ENCODE measurements at regions not wholly inside any gene's neighbourhood (a gene's known extent, or its start where the extent isn't known, plus 50 kb on each side); places are given as distances from the start of the nearest gene placed in this dataset.

GRCh38 chr11:119895981-119896380, 167.0 kb upstream of the NECTIN1 start:
- Mint-ChIP-seq H3K9me3 (no peaks in the 10 kb centered on the region), H3K27me3 (peaks cover 5 to 7% of the 10 kb centered on the region in 2 donors), H3K4me3 (no peak overlapping the region), H3K27ac (no peak overlapping the region), H3K36me3 (no peaks in the 10 kb centered on the region), H3K4me1 (no peaks in the 10 kb centered on the region)
- intact Hi-C loops (cut with micrococcal nuclease): no loop called here
- DNase-seq: no peak
- no peaks in the 10 kb centered on the region for H3K36me3 ChIP-seq (ENCODE audit: insufficient read depth, low read length)
- no peak overlapping the region for H3K27ac ChIP-seq (ENCODE audit: low read depth, low read length)
- H3K27me3 ChIP-seq (ENCODE audit: insufficient read depth, low read length): no peaks in the 10 kb centered on the region
- CTCF ChIA-PET (ENCODE audit: partially characterized antibody): no interaction called here
- H3K4me3 ChIP-seq (ENCODE audit: low read length in 2 of 2): no peak overlapping the region
- POLR2A ChIA-PET (ENCODE audit: partially characterized antibody): no interaction called here
- no peaks in the 10 kb centered on the region for H3K4me1 ChIP-seq (ENCODE audit: insufficient read depth, low read length)
- H3K9me3 ChIP-seq (ENCODE audit: control insufficient read depth in 1 of 2, low read length in 2 of 2): no peaks in the 10 kb centered on the region

DNA sequence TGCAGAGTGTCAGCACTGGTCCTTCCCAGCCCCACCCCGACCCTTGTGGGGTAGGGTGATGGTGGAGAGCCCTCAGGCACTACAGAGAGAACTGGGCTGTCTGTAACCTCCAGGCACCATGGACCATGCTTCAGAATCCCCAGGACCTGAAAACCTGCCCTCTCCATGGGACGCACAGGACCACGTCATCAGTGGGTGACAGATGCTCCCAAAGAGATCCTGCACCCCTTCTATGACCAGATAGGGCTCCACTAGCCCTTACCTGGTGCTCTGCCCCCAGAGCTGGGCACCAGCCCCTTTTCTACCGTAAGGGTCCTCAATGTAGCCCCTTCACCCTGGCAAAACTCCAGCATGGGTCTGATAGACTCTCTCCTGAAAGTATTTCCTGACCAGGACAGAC, 165.9 kb upstream of the NECTIN1 start:
- Mint-ChIP-seq H3K9me3 (no peaks in the 10 kb centered on the region), H3K4me1 (no peaks in the 10 kb centered on the region), H3K4me3 (no peak overlapping the region), H3K27ac (no peak overlapping the region), H3K36me3 (no peaks in the 10 kb centered on the region), H3K27me3 (peaks cover 3 to 5% of the 10 kb centered on the region in 2 donors)
- no peak for DNase-seq
- CTCF ChIA-PET (ENCODE audit: partially characterized antibody): no interaction called here
- H3K4me3 ChIP-seq (ENCODE audit: low read length in 2 of 2): no peak overlapping the region
- no peaks in the 10 kb centered on the region for H3K36me3 ChIP-seq (ENCODE audit: insufficient read depth, low read length)
- no peaks in the 10 kb centered on the region for H3K9me3 ChIP-seq (ENCODE audit: control insufficient read depth in 1 of 2, low read length in 2 of 2)
- POLR2A ChIA-PET (ENCODE audit: partially characterized antibody): no interaction called here
- intact Hi-C loops (cut with micrococcal nuclease): no loop called here
- H3K4me1 ChIP-seq (ENCODE audit: insufficient read depth, low read length): no peaks in the 10 kb centered on the region
- no peaks in the 10 kb centered on the region for H3K27me3 ChIP-seq (ENCODE audit: insufficient read depth, low read length)
- H3K27ac ChIP-seq (ENCODE audit: low read depth, low read length): no peak overlapping the region

GRCh38 chr11:119892311-119892808, 163.4 kb upstream of the NECTIN1 start:
- no peak for DNase-seq
- Mint-ChIP-seq H3K9me3 (no peaks in the 10 kb centered on the region), H3K27me3 (peaks cover 4 to 8% of the 10 kb centered on the region in 2 donors), H3K27ac (no peak overlapping the region), H3K4me1 (no peaks in the 10 kb centered on the region), H3K36me3 (no peaks in the 10 kb centered on the region), H3K4me3 (no peak overlapping the region)
- ChIA-PET POLR2A (ENCODE audit: partially characterized antibody) (no interaction called here), CTCF (ENCODE audit: partially characterized antibody) (no interaction called here)
- no peak overlapping the region for H3K27ac ChIP-seq (ENCODE audit: low read depth, low read length)
- H3K4me3 ChIP-seq (ENCODE audit: low read length in 2 of 2): no peak overlapping the region
- H3K27me3 ChIP-seq (ENCODE audit: insufficient read depth, low read length): no peaks in the 10 kb centered on the region
- intact Hi-C loops (cut with micrococcal nuclease): no loop called here
- no peaks in the 10 kb centered on the region for H3K36me3 ChIP-seq (ENCODE audit: insufficient read depth, low read length)
- H3K4me1 ChIP-seq (ENCODE audit: insufficient read depth, low read length): no peaks in the 10 kb centered on the region
- H3K9me3 ChIP-seq (ENCODE audit: control insufficient read depth in 1 of 2, low read length in 2 of 2): no peaks in the 10 kb centered on the region

DNA sequence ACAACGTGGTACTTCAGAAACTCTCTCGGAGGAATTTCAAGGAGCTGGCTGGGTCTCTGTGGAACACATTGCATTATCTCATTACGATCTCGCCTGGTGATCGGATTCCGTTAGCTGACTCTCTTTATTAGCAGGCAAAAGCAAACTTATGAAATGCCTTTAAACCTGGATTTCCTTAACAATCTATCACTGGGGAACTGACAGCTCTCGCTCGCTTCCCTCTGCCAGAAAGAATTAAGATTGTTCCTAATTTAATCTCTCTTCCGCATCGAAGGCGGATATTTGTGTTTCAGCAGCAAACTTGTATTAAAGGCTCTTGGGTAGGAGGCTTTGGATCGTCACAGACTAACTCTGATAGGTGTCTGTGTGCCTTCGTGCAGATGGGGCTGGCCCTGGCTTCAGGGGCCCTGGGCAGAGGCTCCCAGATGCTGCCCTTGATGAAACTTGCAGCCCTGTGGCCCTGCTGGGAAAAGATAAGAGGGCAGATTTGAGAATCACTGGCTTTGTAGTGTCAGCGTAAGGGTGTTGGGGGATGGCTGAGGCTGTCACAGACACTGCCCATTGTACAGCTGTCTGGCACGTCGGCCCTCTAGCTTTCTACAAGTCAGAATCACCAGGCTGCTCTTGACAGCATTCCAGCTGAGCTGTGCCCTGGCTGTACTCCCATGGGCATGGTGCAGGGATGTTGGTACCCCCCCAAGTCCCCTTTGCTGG, 162.2 kb upstream of the NECTIN1 start:
- H3K9me3 Mint-ChIP-seq: no peaks in the 10 kb centered on the region
- CTCF ChIA-PET (ENCODE audit: partially characterized antibody): no interaction called here
- H3K4me3 Mint-ChIP-seq: no peak overlapping the region
- peaks cover 4 to 5% of the 10 kb centered on the region in 2 donors for H3K27me3 Mint-ChIP-seq
- H3K27me3 ChIP-seq (ENCODE audit: insufficient read depth, low read length): no peaks in the 10 kb centered on the region
- H3K36me3 ChIP-seq (ENCODE audit: insufficient read depth, low read length): no peaks in the 10 kb centered on the region
- no peak overlapping the region for H3K27ac ChIP-seq (ENCODE audit: low read depth, low read length)
- H3K27ac Mint-ChIP-seq: no peak overlapping the region
- H3K36me3 Mint-ChIP-seq: no peaks in the 10 kb centered on the region
- POLR2A ChIA-PET (ENCODE audit: partially characterized antibody): no interaction called here
- intact Hi-C loops (cut with micrococcal nuclease): no loop called here
- H3K4me1 Mint-ChIP-seq: no peaks in the 10 kb centered on the region
- no peaks in the 10 kb centered on the region for H3K9me3 ChIP-seq (ENCODE audit: control insufficient read depth in 1 of 2, low read length in 2 of 2)
- H3K4me3 ChIP-seq (ENCODE audit: low read length in 2 of 2): no peak overlapping the region
- no peak for DNase-seq
- H3K4me1 ChIP-seq (ENCODE audit: insufficient read depth, low read length): no peaks in the 10 kb centered on the region

GRCh38 chr11:119890466-119890865, 161.5 kb upstream of the NECTIN1 start:
- Mint-ChIP-seq H3K27me3 (peaks cover 4 to 5% of the 10 kb centered on the region in 2 donors), H3K4me1 (no peaks in the 10 kb centered on the region), H3K36me3 (no peaks in the 10 kb centered on the region), H3K9me3 (no peaks in the 10 kb centered on the region), H3K4me3 (no peak overlapping the region), H3K27ac (no peak overlapping the region)
- CTCF ChIA-PET (ENCODE audit: partially characterized antibody): no interaction called here
- H3K27ac ChIP-seq (ENCODE audit: low read depth, low read length): no peak overlapping the region
- H3K4me1 ChIP-seq (ENCODE audit: insufficient read depth, low read length): no peaks in the 10 kb centered on the region
- DNase-seq: no peak
- no peaks in the 10 kb centered on the region for H3K36me3 ChIP-seq (ENCODE audit: insufficient read depth, low read length)
- H3K4me3 ChIP-seq (ENCODE audit: low read length in 2 of 2): no peak overlapping the region
- H3K9me3 ChIP-seq (ENCODE audit: control insufficient read depth in 1 of 2, low read length in 2 of 2): no peaks in the 10 kb centered on the region
- POLR2A ChIA-PET (ENCODE audit: partially characterized antibody): no interaction called here
- intact Hi-C loops (cut with micrococcal nuclease): no loop called here
- H3K27me3 ChIP-seq (ENCODE audit: insufficient read depth, low read length): no peaks in the 10 kb centered on the region

DNA sequence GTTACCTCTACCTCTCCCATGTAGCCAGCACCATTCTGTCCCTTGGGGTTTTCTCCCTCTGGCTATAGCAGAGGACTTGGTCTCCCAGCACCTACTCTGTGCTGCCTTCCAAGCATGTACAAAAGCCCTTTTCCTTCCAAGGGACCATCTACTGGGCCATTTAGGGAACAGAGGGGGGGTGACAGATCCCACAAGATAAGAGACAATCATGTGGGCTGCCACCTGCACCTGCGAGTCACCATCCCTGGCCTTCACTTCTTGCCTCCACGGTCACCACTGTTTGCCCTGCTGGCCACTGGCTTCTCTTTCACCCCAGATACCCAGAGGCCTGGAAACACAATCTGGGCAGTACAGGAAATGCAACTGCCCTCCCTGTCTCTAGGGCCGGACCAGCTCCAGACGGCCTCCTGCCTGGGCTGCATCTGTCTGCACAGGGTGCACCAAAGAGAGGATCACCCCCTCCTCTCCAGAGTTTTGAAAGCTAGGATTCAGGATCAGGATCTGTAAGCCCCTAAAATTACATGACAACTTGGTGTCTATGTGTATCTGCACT, 160.8 kb upstream of the NECTIN1 start:
- no peaks in the 10 kb centered on the region for H3K9me3 ChIP-seq (ENCODE audit: control insufficient read depth in 1 of 2, low read length in 2 of 2)
- Mint-ChIP-seq H3K4me3 (no peak overlapping the region), H3K4me1 (no peaks in the 10 kb centered on the region), H3K27me3 (peaks cover 7 to 10% of the 10 kb centered on the region in 2 donors), H3K36me3 (no peaks in the 10 kb centered on the region), H3K9me3 (no peaks in the 10 kb centered on the region), H3K27ac (no peak overlapping the region)
- H3K4me1 ChIP-seq (ENCODE audit: insufficient read depth, low read length): no peaks in the 10 kb centered on the region
- no peak for DNase-seq
- intact Hi-C loops (cut with micrococcal nuclease): no loop called here
- H3K4me3 ChIP-seq (ENCODE audit: low read length in 2 of 2): no peak overlapping the region
- no peaks in the 10 kb centered on the region for H3K27me3 ChIP-seq (ENCODE audit: insufficient read depth, low read length)
- ChIA-PET CTCF (ENCODE audit: partially characterized antibody) (no interaction called here), POLR2A (ENCODE audit: partially characterized antibody) (no interaction called here)
- no peak overlapping the region for H3K27ac ChIP-seq (ENCODE audit: low read depth, low read length)
- no peaks in the 10 kb centered on the region for H3K36me3 ChIP-seq (ENCODE audit: insufficient read depth, low read length)

DNA sequence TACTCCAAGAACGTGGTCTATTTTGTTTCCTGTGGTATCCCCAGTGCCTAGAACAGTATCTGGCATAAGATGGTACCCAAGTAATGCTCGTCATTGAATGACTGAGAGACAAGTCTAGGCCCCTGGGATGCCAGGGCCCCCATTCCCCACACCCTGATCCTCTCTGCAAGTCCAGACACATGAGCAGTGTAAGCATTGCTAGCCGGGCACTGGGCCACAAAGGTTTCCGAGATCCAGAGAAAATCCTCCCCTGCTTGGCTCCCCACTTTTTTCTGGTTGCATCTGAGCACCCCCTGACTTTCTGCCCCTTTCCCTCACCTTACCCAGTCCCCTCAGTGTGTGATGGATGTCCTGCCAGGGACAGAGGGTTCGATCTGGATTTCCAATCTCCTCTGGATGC, 160.1 kb upstream of the NECTIN1 start:
- H3K27ac Mint-ChIP-seq: no peak overlapping the region
- intact Hi-C loops (cut with micrococcal nuclease): no loop called here

More for the DNA sequence above, 160.1 kb upstream of the NECTIN1 start:
- Mint-ChIP-seq H3K4me3 (no peak overlapping the region), H3K4me1 (no peaks in the 10 kb centered on the region), H3K27me3 (peaks cover 10 to 11% of the 10 kb centered on the region in 2 donors), H3K9me3 (no peaks in the 10 kb centered on the region), H3K36me3 (no peaks in the 10 kb centered on the region)
- no peaks in the 10 kb centered on the region for H3K9me3 ChIP-seq (ENCODE audit: control insufficient read depth in 1 of 2, low read length in 2 of 2)
- no peak for DNase-seq
- ChIA-PET CTCF (ENCODE audit: partially characterized antibody) (no interaction called here), POLR2A (ENCODE audit: partially characterized antibody) (no interaction called here)
- no peak overlapping the region for H3K27ac ChIP-seq (ENCODE audit: low read depth, low read length)
- no peaks in the 10 kb centered on the region for H3K27me3 ChIP-seq (ENCODE audit: insufficient read depth, low read length)
- H3K4me3 ChIP-seq (ENCODE audit: low read length in 2 of 2): no peak overlapping the region
- H3K36me3 ChIP-seq (ENCODE audit: insufficient read depth, low read length): no peaks in the 10 kb centered on the region
- no peaks in the 10 kb centered on the region for H3K4me1 ChIP-seq (ENCODE audit: insufficient read depth, low read length)
